HG02973 (cell line): ENCODE measurements at regions not wholly inside any gene's neighbourhood (a gene's known extent, or its start where the extent isn't known, plus 50 kb on each side); places are given as distances from the start of the nearest gene placed in this dataset.
"Not testable (repeated sequence)": the region's sequence is repeated elsewhere in the genome, so short reads cannot be mapped to it uniquely, and the experiment has no call there.

Experiments
- ATAC-seq: cut with Tn5 transposase; IDR thresholded peaks from one replicate; pipeline ENCODE4 v1.9.1; 2021; ENCODE audit warnings: moderate library complexity; ENCODE audit not compliant: unreplicated experiment

DNA sequence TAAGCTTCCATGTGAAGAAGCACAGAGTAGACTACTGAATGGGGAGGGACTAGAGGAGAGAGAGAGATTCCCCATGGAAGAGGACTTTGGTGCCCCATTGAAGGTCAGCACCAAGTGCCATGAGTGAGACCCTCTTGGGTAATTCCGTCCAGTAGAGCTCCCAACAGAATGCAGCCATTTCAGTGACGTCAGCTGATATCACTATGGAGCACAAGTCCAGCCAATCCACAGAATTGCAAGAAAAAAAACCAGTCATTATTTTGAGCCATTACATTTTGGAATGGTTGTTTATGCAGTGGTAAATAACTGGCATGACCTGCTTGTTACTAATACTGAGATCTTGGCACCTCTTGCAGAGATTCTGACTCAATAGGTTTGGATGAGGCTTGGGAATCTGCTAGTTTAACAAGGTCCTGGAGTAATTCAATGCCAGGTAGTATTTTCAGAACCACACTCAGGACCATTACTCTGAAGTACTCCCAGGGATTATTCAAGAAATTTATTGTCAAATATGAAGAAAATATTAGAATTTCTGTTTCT is 52.6 kb upstream of the SP8 start:
- no peak for ATAC-seq

DNA sequence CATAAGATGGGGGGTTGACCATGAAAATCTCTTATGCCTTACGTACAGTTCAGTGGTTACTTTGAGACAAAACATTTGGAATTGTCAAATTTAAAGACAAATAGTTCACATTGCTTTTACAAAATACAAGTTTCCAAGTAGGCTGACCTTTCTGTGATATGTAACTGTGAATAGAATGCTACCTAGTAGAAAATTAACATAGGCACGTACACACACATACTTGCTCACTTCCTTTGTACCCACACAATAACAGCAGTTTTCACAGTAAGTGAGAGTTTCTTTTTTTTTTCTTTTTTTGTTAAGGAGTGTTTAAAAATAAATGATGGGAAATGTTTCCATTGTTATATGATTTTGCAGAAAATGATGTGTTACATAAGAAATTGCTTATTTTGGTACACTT is 53.3 kb upstream of the SP8 start:
- ATAC-seq = no peak

DNA sequence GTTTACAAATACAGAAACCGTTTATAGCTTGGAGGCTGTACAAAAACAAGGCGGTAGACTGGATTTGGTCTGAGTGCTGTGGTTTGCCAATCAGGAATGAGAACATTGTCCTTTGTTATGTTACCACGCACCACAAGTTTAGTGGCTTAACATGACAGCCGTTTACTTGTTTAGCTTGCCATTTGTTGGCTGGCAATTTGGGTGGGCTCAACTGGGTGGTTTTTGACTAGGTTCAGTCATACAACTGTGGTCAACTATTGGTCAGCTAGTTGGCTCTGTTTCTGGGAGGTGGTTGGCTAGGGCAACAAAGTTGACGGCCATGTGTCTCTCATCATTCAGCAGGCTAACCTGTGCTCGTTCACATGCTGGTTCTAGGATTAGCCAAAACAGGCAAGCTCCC is 60.1 kb upstream of the SP8 start:
- no peak for ATAC-seq

- no peak for ATAC-seq
Observed at GRCh38 chr7:20858951-20859350, 72.3 kb upstream of the SP8 start.

GRCh38 chr7:20861468-20861867 is 74.8 kb upstream of the SP8 start:
- ATAC-seq = no peak

GRCh38 chr7:20862554-20862953 is 75.9 kb upstream of the SP8 start:
- ATAC-seq = no peak

GRCh38 chr7:20864221-20864620 is 77.5 kb upstream of the SP8 start:
- no peak for ATAC-seq

DNA sequence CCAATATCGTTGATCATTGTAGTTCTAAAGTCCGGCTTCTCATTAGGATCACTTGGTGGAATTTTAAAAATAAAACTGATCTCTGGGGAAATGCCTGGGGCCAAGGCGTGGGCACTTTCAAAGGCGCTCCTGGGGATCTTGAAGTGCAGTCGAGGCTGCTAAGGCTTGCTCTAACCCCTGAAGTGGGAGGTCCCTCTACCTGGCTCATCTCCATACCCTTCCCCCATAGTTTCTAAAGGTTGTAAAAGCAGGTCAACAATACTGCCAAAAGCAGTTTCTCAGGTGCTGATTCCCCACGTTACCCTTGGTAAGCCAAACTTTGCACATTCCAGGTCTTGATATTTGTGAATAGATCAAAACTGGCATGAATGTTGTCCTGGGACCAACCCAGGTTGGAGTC is 79.0 kb upstream of the SP8 start:
- no peak for ATAC-seq

DNA sequence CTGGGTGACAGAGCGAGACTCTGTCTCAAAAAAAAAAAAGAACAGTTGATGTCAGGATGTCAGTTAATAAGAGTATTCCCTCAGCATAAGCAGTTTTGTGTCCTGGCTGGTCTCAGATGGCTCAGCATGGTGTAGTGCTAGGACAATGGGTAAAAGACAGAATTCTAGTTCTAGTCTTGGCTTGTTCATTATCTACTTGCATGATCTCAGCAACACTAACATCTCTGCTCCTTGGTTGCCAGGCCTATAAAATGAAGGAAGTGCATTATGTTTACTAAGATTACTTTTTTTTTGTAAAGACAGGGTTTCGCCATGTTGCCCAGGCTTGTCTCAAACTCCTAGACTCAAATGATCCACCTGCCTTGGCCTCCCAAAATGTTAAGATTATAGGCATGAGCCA is 84.3 kb upstream of the SP8 start:
- ATAC-seq = no peak

- no peak for ATAC-seq
Observed at GRCh38 chr7:20892776-20893175, 106.1 kb upstream of the SP8 start.

DNA sequence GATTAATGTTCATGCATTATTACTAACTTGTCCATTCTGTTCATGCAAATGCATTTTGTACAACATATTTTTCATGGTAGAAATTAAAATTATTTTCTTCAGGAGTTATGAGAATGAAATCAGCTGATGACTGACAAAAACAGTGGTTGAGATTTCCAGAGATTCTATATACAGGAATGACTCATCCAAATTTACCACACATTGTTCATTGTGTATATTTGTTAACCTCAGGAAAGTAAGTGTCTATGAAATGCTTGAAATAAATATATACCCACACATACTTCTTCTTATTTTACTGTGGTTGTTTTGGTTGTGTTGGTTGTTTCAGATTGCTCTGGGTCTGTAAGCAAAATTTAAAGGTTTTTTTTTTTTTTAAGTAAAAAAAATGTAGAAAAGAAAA is 108.1 kb upstream of the SP8 start:
- no peak for ATAC-seq

DNA sequence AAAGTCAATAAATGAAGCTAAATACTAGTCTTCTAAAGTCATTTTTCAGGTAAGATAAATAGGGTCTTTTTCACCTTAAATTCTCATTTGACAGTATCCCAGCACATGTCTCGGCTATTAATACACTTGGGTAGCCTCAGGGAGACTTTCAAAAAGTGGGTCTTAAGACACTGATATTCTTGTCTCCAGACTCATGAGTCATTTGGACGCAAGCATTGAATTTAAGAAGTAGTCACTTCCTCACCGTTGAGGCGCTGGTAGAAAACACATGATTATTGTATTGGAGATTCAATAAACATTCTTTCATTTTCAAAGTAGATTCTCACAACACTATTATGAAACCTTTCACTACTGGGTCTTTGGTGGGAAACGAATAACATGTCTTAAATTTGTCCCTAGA is 108.9 kb upstream of the SP8 start:
- no peak for ATAC-seq

DNA sequence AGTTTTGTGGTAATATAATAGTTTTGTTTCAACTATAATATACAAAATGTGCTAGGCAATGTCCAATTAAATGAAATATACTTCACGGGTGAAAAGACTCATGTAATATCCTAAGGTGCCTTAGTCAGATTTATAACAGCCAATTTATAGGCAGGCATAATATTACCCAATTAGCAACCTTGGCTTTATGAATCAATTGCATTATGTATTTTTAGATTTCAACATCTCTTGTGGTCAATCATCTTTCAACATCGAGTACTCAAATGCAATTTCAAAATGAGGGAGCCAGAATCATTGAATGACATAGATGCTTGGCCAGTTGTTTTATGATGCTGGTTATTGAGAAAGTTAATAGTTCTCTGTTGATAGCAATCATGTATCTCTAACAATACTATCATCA is 110.3 kb upstream of the SP8 start:
- ATAC-seq = no peak

- no peak for ATAC-seq
Observed at GRCh38 chr7:20906801-20907453, 120.2 kb upstream of the SP8 start.

- ATAC-seq = no peak
Observed at GRCh38 chr7:20911081-20911480, 124.4 kb upstream of the SP8 start.

DNA sequence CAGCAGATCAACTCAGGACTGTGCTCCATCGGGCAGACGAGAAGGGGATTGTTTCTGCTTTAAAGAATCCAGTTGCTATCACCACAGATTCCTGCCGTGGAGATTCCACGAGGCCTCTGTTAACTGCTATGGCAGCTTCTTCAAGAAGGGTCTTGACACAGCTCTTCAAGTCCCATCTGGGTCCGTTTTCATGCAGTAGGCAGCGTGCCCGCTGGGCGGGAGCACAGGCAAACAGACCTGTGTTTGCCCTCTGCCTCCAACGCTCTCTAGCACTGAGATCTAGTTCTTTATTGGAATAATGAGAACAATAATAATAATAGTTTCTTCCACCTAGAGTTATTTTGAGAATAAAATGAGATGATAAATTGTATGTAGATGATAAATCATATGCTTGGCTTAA is 127.2 kb upstream of the SP8 start:
- ATAC-seq = no peak

DNA sequence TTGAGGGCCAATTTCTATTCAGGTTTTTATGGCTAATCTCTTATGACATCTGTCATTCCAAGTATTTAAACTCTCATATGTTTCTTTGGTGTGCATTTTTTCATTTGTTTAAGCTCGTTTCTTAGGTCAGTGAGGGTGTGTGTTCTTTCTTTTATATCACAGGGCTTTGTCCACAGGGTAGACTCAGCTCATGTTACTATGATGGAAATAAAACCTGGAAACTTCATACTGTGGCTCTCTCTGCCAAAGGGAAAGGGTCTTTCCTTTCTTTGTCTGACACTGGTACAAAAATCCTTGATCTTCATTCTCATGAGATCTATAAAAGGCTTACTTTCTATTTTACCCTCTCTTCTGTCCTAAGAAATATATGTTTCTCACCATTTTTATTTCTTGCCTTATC is 129.6 kb upstream of the SP8 start:
- no peak for ATAC-seq

DNA sequence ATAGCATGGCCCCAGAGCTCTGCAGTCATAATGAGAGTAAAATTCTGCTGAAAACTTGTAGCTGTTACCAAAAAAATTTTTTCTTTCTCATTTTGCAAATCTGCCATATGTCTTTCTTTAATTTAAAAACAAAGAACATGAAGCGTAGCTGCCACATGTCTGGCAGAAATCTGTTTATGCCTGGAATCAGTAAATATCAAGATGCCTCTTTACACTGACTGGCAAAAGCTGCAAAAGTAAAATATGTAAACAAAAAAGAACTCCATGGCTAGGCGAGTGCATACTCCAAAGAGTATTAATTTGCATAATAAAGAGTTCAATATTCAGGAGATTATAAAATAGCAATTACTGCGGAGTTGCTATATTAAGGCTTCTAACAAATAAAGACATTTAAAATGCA is 130.9 kb upstream of the SP8 start:
- ATAC-seq = no peak

DNA sequence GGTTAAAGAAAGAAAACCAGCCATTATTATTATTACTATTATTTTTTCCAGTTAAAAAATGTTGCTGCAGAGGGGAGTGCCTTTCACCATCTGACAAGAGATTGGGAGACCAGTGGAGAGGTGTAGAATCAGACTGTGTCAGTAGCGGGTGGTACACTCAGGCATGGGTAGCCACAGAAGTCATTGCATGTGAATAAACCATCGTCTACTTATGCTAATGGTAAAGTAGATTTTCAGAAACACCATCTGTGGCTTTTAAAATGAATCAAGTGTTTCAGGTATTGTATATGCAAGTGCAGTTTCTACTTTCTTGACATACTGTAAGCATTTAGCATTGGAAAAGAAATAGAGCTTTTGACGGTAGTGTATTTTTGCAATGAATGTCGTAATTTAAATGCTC is 131.5 kb upstream of the SP8 start:
- ATAC-seq = no peak

GRCh38 chr7:20927178-20927577 is 140.5 kb upstream of the SP8 start:
- ATAC-seq = not testable (repeated sequence)

- no peak for ATAC-seq
Observed at GRCh38 chr7:20927976-20928375, 141.3 kb upstream of the SP8 start.

DNA sequence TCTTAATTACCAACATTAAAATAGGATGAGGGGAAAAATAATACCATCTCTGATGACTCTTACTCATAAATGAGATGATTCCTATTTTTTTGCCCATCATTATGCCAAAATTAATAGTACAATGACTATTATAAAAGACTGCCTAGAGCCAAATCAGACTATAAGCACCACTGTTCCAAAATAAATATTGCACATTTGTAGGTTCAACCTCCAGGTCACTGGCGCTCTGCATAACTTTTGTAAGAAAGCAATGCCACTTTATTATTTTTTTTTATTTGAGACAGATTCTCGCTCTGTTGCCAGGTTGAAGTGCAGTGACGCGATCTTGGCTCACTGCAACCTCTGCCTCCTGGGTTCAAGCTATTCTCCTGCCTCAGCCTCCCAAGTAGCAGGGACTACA is 142.5 kb upstream of the SP8 start:
- no peak for ATAC-seq

DNA sequence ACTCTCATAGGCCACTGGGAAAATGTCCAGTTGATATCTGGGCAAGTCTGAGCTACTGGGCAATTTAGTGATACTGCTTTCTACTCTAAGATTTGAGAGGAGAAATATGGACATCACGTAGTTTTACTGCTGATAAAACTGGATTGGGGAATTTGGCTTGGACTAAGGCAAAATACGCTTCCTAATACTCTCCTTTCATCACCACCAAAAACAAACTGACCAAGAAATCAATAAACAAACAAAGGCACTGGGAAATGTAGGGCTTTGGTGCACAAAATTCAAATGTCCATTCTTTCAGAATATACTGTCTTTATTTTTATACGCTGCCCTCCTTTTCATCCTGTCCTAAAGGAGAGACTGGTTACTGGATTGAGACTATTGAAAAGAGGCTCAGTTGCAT is 145.1 kb upstream of the SP8 start:
- ATAC-seq = no peak
